ENCODE measurements at regions not wholly inside any gene's neighbourhood (a gene's known extent, or its start where the extent isn't known, plus 50 kb on each side); places are given as distances from the start of the nearest gene placed in this dataset.
"Not testable (repeated sequence)": the region's sequence is repeated elsewhere in the genome, so short reads cannot be mapped to it uniquely, and the experiment has no call there.

DNA sequence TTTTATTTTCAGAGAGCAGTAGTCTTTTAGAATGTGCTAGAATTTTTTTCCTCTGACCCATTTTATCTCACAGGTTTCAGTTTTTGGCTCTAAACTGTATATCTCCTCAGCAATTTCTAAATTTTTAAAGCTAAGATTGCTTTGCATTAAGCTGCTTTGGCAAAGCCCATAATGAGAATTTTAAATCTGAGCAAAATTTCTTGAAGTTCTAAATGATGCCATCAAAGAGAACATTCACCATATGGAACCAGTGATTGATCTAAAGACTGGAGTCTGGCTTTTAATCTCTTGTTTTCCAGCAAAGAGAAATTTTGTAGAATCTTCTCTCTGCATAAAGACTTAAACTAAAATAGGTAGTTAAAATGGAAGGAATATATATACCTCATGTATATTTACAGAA is 313.6 kb downstream of the TBC1D32 start:
- DNase-seq (ENCODE audit: low read depth in 1 of 2, low spot score in 1 of 2) = no peak

DNA sequence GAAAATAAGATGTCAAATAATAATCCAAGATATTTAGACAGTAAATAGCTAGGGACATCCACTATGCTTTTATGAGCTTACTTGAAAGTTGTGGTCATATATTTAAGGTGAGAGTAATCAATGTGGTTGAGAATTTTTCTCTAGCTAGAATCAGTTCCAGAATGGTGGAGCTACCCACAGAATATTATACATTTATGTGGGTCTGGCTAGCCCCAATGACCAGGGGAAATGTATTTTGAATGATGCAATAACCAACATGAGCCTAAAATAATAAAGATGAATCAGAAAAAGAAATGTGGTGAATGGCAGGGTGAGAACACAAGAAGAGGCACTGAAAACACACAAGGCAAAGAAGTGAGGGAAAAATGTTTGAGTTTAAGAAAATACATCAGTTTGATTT is 325.7 kb downstream of the TBC1D32 start:
- no peak for DNase-seq (ENCODE audit: low read depth in 1 of 2, low spot score in 1 of 2)

DNA sequence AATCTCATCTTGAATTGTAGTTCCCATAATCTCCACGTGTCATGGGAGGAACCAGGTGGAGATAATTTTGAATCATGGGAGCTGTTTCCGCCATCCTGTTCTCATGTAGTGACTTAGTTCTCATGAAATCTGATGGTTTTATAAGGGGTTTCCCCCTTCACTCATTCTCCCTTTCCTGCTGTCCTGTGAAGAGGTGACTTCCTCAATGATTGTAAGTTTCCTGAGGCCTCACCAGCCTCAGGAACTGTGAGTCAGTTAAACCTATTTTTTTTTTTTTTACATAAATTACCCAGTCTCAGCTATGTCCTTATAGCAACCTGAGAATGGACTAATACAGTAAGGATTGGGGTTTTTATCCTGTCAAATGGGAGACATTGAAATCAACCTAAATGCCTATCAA is 328.3 kb downstream of the TBC1D32 start:
- DNase-seq (ENCODE audit: low read depth in 1 of 2, low spot score in 1 of 2) = no peak

DNA sequence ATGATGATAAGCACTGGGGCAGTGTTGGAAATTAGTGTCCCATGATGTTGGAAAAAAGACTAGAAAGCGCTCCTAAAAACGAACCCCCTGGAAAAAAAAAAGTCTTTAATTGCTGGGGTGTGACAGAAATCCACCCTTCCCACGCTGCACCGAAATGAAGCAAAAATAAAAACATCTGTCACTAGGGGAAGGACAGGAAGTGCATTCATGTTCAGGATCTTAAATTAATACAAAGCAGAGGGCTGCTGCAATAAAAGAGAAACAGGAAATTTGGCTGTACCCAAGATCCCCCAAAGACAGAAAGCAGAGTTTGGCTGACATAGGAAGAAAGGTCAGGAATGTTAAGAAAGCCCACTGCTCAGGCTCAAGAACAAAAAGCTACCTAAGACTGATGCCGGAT is 333.9 kb downstream of the TBC1D32 start:
- no peak for DNase-seq (ENCODE audit: low read depth in 1 of 2, low spot score in 1 of 2)

DNA sequence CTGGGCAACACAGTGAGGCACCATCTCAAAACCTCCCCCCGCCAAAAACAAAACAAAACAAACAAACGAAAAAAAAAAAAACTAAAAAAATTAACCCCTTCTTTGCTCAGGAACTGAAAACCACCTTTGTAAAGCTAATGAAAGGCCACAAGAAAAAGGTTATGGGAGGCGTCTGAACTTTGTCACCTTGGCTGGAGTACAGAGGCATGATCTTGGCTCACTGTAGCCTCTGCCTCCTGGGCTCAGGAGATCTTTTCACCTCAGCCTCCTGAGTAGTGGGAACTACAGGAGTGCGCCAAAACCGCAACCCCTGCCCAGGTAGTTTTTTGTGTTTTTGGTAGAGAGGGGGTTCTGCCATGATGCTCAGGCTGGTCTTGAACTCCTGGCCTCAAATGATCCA is 337.9 kb downstream of the TBC1D32 start:
- DNase-seq (ENCODE audit: low read depth in 1 of 2, low spot score in 1 of 2) = no peak

DNA sequence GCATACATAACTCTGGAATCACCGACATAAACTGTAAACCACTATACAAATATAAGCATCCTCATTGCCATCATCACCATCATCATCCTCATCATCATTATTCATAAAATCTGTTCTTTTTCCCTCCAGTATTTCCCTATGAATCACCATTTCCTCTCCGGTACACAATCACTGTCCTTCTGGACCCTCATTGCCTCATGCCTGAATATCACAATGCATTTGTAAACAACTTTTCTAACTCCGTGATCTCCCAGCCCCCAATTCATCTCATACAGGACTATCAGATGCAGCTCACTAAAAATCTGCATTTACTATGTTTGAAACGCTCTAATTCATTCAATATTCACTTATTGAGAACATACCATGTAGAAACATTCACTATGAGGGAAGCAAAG is 339.7 kb downstream of the TBC1D32 start:
- DNase-seq (ENCODE audit: low read depth in 1 of 2, low spot score in 1 of 2) = no peak

DNA sequence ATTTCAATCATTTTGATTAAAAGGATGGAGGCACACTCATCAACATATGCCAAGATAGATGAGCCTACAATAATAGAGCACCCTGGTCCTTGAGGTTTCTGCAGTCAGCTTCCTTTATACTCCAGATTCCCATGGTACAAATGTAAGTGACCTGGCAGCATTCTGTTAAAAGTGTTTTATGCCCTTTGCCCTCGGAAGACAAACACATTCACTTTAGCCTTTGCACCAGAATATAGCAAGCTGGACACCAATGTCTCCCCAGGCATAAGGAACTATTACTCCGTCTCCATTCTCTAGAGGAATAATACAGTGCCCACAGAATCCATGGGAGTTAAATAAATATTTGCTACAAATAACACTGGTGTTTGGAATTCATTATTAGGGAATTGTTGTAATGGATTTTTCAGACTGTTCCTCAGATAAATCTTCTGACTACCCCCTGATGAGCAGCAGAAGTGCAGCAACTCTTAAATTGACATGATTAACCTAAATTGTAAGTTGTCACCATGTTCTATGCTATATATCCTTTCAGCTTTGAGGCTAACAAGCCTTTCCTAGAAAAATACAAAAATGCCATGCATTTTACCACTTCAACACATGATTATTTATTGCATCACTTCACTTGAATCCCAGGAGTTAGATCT is 340.2 kb downstream of the TBC1D32 start:
- no peak for DNase-seq (ENCODE audit: low read depth in 1 of 2, low spot score in 1 of 2)

DNA sequence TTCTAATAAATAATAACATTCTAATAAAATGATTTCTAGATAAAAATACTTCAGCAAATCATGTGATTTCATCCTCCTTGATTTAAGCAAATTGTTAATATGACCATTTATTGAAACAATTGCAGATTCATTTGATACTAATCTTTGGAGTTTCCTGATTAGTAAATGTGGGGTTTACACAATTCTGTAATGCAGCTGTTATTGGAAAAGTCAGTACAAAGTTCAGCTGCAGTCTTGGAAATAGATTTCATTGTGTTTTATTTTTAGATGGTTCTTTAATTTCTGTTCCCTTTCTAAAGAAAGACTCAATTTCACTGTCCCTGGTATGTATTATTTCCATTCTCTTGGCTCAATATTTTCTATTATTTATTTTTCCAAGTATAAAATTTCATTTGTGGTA is 342.0 kb downstream of the TBC1D32 start:
- no peak for DNase-seq (ENCODE audit: low read depth in 1 of 2, low spot score in 1 of 2)

DNA sequence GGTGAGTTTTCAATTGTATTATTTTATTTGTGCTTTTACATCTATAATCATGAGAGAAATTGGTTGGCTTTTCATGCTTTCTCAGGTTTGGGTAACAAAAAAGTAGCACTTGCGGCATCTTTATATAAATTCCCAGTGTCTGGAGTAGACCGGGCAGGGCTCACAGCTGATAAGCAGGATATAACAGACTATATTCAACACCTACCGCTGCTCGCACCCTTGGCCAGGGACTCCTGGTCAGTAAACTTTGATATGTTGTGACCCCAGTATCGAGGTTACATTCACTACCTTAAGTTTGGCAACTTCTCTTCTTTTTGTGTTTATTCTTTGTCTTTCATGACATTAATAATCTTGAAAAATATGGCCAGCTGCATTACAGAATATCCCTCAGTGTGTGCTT is 343.4 kb downstream of the TBC1D32 start:
- DNase-seq (ENCODE audit: low read depth in 1 of 2, low spot score in 1 of 2) = no peak

DNA sequence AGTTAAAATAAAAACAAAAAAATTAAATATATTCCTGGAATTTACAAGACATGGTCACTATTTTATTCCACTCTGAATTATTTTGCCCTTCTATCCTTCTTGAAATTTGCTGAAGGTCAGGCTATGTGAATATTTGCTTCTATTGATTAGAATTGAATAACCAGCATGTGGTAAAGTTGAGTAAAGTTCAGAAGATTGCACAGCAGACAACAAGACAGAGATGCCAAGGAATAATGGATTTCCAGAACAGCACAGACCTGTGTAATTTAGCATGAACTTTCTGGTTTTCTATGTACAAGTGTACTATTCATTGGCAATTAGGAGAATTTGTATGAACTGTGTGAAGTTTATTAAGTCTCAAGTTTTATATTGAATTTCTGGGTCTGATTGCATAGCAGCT is 352.4 kb downstream of the TBC1D32 start:
- DNase-seq (ENCODE audit: low read depth in 1 of 2, low spot score in 1 of 2) = no peak

DNA sequence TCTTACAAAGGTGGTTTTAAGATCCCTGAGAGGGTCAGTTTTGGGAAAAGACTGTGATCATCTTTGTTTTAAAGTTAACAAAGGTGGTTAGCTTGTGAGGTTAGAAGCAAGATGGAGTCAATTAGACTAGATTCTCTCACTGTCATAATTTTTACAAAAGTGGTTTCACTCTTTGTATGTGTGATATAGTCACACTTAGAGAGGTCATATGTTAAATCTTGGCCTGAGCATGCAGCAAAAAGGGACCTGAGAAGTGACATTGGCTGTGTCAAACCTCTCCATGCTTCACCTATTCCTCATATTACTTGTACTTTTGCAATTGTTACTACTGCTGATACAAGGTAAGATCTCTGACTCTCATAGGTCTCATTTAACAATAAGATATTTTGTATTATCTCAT is 368.0 kb downstream of the TBC1D32 start:
- no peak for DNase-seq (ENCODE audit: low read depth in 1 of 2, low spot score in 1 of 2)

DNA sequence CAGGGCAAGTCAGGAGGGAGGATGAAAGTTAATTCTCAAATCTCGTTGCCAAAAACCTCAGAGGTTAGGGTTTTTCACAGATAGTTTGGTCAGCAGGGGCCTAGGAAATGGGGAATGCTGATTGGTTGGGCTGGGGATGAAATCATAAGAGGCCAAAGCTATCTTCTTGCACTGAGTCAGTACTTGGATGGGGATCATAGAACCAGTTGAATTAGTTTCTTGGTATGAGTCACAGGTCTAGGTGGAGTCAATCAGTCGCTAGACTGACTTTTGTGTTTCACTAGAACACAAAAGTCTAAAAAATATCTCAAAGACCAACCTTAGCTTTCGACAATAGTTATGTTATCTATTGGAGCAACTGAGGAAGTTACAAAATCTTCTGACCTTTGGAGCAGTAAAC is 368.5 kb downstream of the TBC1D32 start:
- no peak for DNase-seq (ENCODE audit: low read depth in 1 of 2, low spot score in 1 of 2)

DNA sequence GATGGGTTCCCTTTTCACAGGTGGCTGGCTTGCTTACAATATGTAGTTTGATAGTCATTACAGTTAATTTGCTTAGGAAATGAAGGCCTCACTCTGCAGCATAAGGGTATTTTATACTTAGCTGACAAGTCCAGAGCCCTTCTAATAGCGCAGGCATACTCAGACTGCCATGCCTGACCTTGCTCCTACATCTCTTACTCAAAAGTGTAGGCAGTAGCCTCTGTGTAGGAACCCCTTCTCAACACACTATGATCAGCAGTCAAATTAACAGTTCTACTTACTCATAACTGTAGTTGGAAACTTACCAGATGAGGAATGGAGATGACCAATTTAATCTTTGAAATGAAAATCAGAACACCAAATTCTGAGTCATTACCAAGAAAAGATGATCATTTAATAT is 373.5 kb downstream of the TBC1D32 start:
- DNase-seq (ENCODE audit: low read depth in 1 of 2, low spot score in 1 of 2) = no peak

DNA sequence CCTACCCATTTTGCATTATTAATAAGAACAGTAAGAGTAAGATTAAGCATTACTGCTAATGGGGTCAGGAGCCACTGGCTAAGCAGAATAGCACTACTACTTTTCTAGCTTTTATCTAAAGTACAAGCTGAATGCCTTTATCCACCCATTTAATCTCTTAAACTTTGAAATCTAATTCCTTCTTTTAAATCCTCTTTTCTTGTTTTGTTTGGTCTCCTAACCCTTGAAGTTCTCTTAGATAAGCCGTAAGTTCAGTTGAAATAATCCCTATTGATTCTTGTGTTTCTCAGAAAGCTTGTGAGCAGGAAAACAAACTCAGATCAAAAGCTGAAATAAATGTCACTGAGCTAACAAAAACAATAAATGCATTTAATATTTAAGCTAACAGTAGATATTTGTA is 380.2 kb downstream of the TBC1D32 start:
- no peak for DNase-seq (ENCODE audit: low read depth in 1 of 2, low spot score in 1 of 2)

DNA sequence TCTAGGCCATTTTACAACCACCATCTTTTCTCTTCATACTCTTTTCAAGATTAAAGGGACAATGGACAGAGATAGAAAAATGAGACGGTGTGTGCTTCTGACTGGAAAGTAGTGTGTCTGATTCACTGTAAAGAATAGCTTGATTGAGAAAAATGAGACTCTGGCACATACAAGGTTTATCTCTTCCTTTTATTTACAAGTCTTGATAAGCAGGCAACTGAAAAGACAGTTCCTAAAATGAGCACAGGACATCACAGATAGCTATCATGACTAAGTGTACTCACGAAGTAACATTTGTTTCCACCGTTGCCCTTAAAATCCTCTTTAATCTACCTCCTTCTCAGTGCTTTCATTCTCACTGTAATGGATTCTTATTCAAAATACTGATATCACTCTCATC is 383.0 kb downstream of the TBC1D32 start:
- DNase-seq (ENCODE audit: low read depth in 1 of 2, low spot score in 1 of 2) = no peak

DNA sequence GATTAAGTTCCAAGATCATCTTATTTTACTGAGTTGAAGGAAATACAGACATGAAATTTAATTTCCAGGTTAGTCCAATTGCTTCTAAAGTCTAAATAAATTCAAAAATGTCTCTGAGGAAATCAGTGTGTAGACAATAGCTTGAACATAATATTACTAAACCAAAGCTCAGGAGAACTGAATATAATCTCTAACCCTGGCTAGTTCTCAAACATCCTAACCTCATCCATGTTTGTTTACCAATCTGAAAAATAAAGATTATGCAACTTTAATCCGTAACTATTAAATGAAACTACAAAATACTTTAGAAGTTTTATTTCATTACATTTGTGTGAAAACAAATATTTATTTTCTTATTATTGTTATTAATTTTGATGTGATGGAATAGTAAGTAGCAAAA is 387.2 kb downstream of the TBC1D32 start:
- no peak for DNase-seq (ENCODE audit: low read depth in 1 of 2, low spot score in 1 of 2)

DNA sequence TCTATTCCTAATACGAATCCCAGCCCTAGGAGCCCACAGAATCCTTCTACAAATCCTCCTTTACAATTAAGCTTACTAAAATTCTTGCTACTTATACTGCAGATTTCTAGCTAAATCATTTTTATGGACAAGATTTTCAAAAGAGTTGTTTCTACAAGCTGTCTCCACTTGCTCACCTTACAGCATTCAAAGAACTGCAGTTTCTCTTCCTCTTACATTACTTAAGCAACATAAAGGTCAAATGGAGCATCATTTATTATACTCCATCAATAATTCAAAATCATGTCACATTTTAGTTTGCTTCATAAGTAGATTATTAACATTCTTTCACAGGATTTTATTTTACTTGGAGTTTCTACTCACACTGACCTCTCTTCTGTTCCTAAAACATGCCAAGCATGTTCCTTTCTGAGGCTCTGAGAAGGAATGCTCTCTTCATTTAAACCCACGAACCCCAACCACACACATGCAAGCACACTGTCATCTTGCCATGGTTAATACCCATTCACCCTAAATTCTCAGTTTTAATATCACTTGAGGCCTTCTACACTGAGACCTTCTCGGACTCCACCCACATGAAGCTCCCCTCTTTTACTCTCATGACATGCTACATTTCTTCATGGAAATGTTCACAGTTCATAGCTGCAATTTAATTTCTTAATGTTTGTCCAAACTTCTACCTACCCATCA is 388.2 kb downstream of the TBC1D32 start:
- DNase-seq (ENCODE audit: low read depth in 1 of 2, low spot score in 1 of 2) = no peak

DNA sequence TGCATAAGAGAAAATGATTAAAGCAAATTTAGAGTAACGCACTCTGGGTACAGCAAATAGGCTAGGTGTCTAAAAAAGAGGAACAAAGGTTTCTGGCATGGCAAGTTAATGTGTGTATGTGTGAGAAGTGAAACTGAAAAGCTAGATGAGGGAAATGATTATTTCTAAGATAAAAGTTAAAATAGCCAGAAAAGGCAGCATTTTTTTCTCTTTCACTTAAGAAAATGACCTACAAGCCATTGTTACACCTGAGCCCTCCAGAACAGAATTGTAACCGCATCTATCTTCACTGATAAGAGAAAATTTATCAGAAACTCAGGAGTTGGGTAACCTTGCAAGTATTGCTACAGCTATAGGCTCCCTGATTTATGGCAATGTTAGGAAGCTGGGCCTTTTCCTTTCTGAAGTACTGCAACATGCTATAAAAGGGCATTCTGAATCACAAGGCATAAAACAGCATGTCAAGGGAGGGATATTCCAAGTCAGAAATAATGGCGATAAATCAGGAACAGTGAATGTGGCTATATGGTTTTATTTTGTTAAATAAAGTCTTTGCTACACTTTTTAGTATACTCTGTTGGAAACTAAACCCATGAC is 395.3 kb downstream of the TBC1D32 start:
- no peak for DNase-seq (ENCODE audit: low read depth in 1 of 2, low spot score in 1 of 2)

DNA sequence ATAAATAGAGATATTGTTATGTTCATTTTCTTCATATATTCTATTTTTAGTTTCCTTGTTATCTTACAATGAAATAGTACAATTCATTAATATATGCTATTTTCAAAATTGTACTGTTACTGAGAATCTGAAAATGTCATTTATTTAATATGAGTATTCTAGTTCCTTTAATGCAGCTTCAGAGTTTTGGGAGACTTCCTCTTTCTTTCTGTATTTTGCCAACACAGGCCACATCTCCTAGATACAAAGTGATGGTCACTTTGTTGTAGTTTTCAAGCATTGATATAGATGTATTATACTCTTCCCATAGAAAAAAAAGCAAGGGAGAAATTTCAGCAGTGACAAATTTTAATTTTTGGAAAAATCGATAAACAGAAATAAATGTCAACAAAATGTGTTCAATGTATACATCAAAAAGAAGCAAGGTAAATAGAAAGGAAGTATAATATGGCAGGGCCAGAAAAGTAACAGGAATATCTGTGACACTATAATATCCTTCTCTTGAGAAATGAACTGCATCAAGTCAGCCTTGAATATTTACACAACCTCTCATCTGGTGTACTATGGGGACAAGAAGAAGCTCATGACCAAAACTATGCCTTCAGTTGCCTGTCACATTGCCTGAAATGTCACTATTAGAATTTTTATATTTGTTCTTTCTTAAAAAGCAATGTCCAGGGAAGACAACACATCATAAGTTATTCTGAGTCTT is 396.0 kb downstream of the TBC1D32 start:
- DNase-seq (ENCODE audit: low read depth in 1 of 2, low spot score in 1 of 2) = no peak

DNA sequence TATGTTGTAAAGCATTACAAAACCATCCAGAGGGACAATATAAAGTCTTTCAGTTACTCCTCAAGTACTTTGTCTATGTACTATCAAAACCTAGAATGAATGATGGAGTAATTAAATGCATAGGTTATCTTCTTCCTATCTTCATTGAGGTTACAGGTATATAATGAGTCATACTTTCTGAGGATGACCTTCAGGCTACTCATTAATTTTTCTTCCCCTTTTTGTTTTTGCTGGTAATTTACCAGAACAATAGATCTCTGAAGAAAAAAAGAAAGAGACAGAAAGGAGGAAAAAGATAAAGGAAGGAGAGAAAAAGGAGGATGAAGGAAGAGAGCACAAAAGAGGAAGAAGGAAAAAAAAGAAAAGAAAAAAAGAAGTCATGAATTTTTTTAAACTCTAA is 398.4 kb downstream of the TBC1D32 start:
- no peak for DNase-seq (ENCODE audit: low read depth in 1 of 2, low spot score in 1 of 2)

DNA sequence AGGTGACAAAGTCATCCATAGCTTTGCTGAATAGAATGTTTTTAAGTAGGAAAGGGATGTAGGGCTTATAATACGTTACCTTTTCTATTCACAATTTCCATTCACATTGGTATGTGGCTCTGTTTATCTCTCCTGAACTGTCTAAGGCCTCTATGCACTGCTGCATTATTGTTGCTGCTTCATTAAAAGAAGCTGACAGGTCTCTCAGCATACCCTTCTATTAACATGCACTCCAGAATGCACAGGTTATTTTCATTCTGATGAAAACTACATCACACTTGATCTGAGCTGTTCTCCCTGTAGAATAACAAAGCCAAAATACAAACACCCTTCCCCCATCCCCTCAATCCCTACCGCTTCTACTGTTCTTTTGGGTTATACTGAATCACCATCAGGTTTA is 399.3 kb downstream of the TBC1D32 start:
- DNase-seq (ENCODE audit: low read depth in 1 of 2, low spot score in 1 of 2) = no peak

DNA sequence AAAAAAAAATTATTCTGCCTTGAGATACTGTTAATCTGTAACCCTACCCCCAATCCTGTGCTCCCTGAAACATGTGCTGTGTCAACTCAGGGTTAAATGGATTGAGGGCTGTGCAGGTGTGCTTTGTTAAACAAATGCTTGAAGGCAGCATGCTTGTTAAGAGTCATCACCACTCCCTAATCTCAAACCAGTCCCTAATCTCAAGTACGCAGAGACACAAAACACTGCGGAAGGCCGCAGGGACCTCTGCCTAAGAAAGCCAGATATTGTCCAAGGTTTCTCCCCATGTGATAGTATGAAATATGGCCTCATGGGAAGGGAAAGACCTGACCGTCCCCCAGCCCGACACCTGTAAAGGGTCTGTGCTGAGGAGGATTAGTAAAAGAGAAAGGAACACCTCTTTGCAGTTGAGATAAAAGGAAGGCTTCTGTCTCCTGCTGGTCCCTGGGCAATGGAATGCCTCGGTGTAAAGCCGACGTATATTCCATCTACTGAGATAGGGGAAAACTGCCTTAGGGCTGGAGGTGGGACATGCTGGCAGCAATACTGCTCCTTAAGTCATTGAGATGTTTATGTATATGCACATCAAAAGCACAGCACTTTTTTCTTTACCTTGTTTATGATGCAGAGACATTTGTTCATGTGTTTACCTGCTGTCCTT is 402.6 kb downstream of the TBC1D32 start:
- not testable (repeated sequence) for DNase-seq (ENCODE audit: low read depth in 1 of 2, low spot score in 1 of 2)
